SK-N-SH (cell line): ENCODE measurements at regions not wholly inside any gene's neighbourhood (a gene's known extent, or its start where the extent isn't known, plus 50 kb on each side); places are given as distances from the start of the nearest gene placed in this dataset.

Experiments used
- CHD2 ChIP-seq: fragments of 150-350 bp; IDR thresholded peaks from 2 replicates; pipeline ENCODE4 v1.6.1; 2018; ENCODE audit warnings: low read length; ENCODE audit not compliant: partially characterized antibody
- CTCF ChIP-seq: fragments of 200-600 bp; sonication (generic); IDR thresholded peaks from 2 replicates; pipeline ENCODE4 v1.6.1; 2017; ENCODE audit warnings: antibody characterized with exemption, mild to moderate bottlenecking, moderate library complexity
- EZH2phosphoT487 ChIP-seq: fragments of 200-600 bp; sonication (generic); IDR thresholded peaks from 2 replicates; pipeline ENCODE4 v1.6.1; 2017; ENCODE audit warnings: low read depth, mixed run types, mild to moderate bottlenecking, antibody characterized with exemption, moderate library complexity, borderline replicate concordance
- JUND ChIP-seq: IDR thresholded peaks from 2 replicates; pipeline ENCODE4 v1.4.0; 2012
- MXI1 ChIP-seq: IDR thresholded peaks from 2 replicates; pipeline ENCODE4 v1.6.1; 2012; ENCODE audit warnings: mild to moderate bottlenecking, low read depth, low read length, improper control_type of control experiment
- NFIC ChIP-seq: IDR thresholded peaks from 2 replicates; pipeline ENCODE4 v1.4.0; 2012; ENCODE audit warnings: borderline replicate concordance
- RAD21 ChIP-seq: IDR thresholded peaks from 2 replicates; pipeline ENCODE4 v1.6.1; 2012; ENCODE audit warnings: mild to moderate bottlenecking, low read length
- RFX5 ChIP-seq: IDR thresholded peaks from 2 replicates; pipeline ENCODE4 v1.6.1; 2012; ENCODE audit warnings: mild to moderate bottlenecking, improper control_type of control experiment, low read length
- YY1 ChIP-seq: IDR thresholded peaks from 2 replicates; pipeline ENCODE4 v1.4.0; 2012; ENCODE audit warnings: low read depth, mild to moderate bottlenecking

- TF ChIP-seq CTCF (no peak), RAD21 (no peak), CHD2 (no peak), NFIC (no peak), JUND (no peak), RFX5 (no peak), EZH2phosphoT487 (no peak), YY1 (no peak), MXI1 (no peak)
Measured at GRCh38 chr18:73514449-73514848, 633.2 kb downstream of the FBXO15 start.
